ENCODE measurements at regions not wholly inside any gene's neighbourhood (a gene's known extent, or its start where the extent isn't known, plus 50 kb on each side); places are given as distances from the start of the nearest gene placed in this dataset.
"Not testable (repeated sequence)": the region's sequence is repeated elsewhere in the genome, so short reads cannot be mapped to it uniquely, and the experiment has no call there.

DNA sequence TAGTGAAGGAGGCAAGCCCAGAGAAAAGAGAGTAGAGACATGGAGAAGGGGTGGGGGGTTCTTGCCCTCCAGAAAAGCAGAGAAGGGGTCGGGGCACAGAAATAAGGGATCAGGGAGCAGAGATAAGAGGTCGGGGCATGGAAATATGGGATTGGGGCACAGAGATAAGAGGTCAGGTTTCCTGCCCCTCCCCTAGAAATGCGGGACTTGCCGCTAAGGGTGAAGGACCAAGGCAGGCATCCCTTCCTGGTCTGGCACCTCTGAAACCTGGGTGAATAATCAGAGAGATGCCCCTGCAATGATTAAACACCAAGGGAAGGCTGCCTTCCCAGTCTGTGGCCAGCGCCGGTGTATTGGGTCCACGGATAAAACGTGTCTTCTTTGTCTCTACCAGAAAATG, 584.5 kb upstream of the MDGA2 start:
- H3K4me3 Mint-ChIP-seq; H3K36me3 Mint-ChIP-seq; H3K4me1 Mint-ChIP-seq; H3K36me3 ChIP-seq (ENCODE audit: control insufficient read depth in 2 of 2, extremely low read depth in 1 of 2, insufficient read depth in 1 of 2, low read length in 1 of 2); POLR2A ChIA-PET; H3K4me3 ChIP-seq (ENCODE audit: control insufficient read depth in 1 of 2, extremely low read depth in 1 of 2, low read length in 1 of 2); CTCF ChIA-PET; H3K27ac Mint-ChIP-seq; H3K4me1 ChIP-seq (ENCODE audit: control insufficient read depth in 1 of 2, extremely low read depth in 1 of 2, insufficient read depth in 2 of 2, low read length in 2 of 2); ATAC-seq (replicated peaks in 1 of 4); DNase-seq; H3K9me3 Mint-ChIP-seq; H3K27ac ChIP-seq (ENCODE audit: low read length); H3K27me3 ChIP-seq (replicated peaks in 1 of 2; ENCODE audit: control insufficient read depth in 2 of 2, extremely low read depth in 1 of 2, insufficient read depth in 2 of 2, low read length in 1 of 2); H3K27me3 Mint-ChIP-seq; H3K9me3 ChIP-seq: not testable (repeated sequence)
- 84% methylated on average over 8 of the region's 8 CpGs for WGBS (ENCODE audit: insufficient coverage)

- POLR2A ChIA-PET; DNase-seq; H3K27ac Mint-ChIP-seq; H3K9me3 Mint-ChIP-seq; H3K4me3 ChIP-seq (ENCODE audit: control insufficient read depth in 1 of 2, extremely low read depth in 1 of 2, low read length in 1 of 2); H3K36me3 ChIP-seq (ENCODE audit: control insufficient read depth in 2 of 2, extremely low read depth in 1 of 2, insufficient read depth in 1 of 2, low read length in 1 of 2); H3K27me3 Mint-ChIP-seq; H3K9me3 ChIP-seq; H3K4me1 ChIP-seq (ENCODE audit: control insufficient read depth in 1 of 2, extremely low read depth in 1 of 2, insufficient read depth in 2 of 2, low read length in 2 of 2); H3K27me3 ChIP-seq (replicated peaks in 1 of 2; ENCODE audit: control insufficient read depth in 2 of 2, extremely low read depth in 1 of 2, insufficient read depth in 2 of 2, low read length in 1 of 2); CTCF ChIA-PET; H3K4me3 Mint-ChIP-seq; ATAC-seq (replicated peaks in 1 of 4); H3K36me3 Mint-ChIP-seq; H3K27ac ChIP-seq (ENCODE audit: low read length); H3K4me1 Mint-ChIP-seq: not testable (repeated sequence)
- 87% methylated on average over 5 of the region's 5 CpGs for WGBS (ENCODE audit: insufficient coverage)
Observed at GRCh38 chr14:48259232-48259631, 583.8 kb upstream of the MDGA2 start.

- H3K36me3 Mint-ChIP-seq; DNase-seq; H3K27ac Mint-ChIP-seq; H3K27me3 Mint-ChIP-seq; H3K9me3 ChIP-seq; H3K9me3 Mint-ChIP-seq; ATAC-seq (replicated peaks in 1 of 4); CTCF ChIA-PET; H3K27ac ChIP-seq (ENCODE audit: low read length); H3K4me1 ChIP-seq (ENCODE audit: control insufficient read depth in 1 of 2, extremely low read depth in 1 of 2, insufficient read depth in 2 of 2, low read length in 2 of 2); H3K4me1 Mint-ChIP-seq; POLR2A ChIA-PET; H3K27me3 ChIP-seq (replicated peaks in 1 of 2; ENCODE audit: control insufficient read depth in 2 of 2, extremely low read depth in 1 of 2, insufficient read depth in 2 of 2, low read length in 1 of 2); H3K4me3 Mint-ChIP-seq; H3K36me3 ChIP-seq (ENCODE audit: control insufficient read depth in 2 of 2, extremely low read depth in 1 of 2, insufficient read depth in 1 of 2, low read length in 1 of 2); H3K4me3 ChIP-seq (ENCODE audit: control insufficient read depth in 1 of 2, extremely low read depth in 1 of 2, low read length in 1 of 2): not testable (repeated sequence)
- 84% methylated on average over 8 of the region's 9 CpGs for WGBS (ENCODE audit: insufficient coverage)
Observed at GRCh38 chr14:48258703-48259102, 583.3 kb upstream of the MDGA2 start.

GRCh38 chr14:48253020-48253419, 577.6 kb upstream of the MDGA2 start:
- ATAC-seq (replicated peaks in 1 of 4) = no peak
- no peak for DNase-seq
- no peaks in the 10 kb centered on the region for H3K27me3 ChIP-seq (replicated peaks in 1 of 2; ENCODE audit: control insufficient read depth in 2 of 2, extremely low read depth in 1 of 2, insufficient read depth in 2 of 2, low read length in 1 of 2)
- H3K27ac ChIP-seq (ENCODE audit: low read length) = no peak overlapping the region
- no peaks in the 10 kb centered on the region for H3K27me3 Mint-ChIP-seq
- no peak overlapping the region for H3K4me3 Mint-ChIP-seq
- CTCF ChIA-PET = no interaction called here
- peaks cover 2% of the 10 kb centered on the region for H3K9me3 ChIP-seq
- H3K36me3 Mint-ChIP-seq = no peaks in the 10 kb centered on the region
- H3K4me1 ChIP-seq (ENCODE audit: control insufficient read depth in 1 of 2, extremely low read depth in 1 of 2, insufficient read depth in 2 of 2, low read length in 2 of 2) = no peaks in the 10 kb centered on the region
- no peak overlapping the region for H3K27ac Mint-ChIP-seq
- H3K4me1 Mint-ChIP-seq = no peaks in the 10 kb centered on the region
- H3K36me3 ChIP-seq (ENCODE audit: control insufficient read depth in 2 of 2, extremely low read depth in 1 of 2, insufficient read depth in 1 of 2, low read length in 1 of 2) = no peaks in the 10 kb centered on the region
- POLR2A ChIA-PET = no interaction called here
- H3K9me3 Mint-ChIP-seq = peaks cover 0 to 4% (median 0%) of the 10 kb centered on the region in 3 donors
- WGBS (ENCODE audit: insufficient coverage) = no CpG with 5 or more reads among the region's 4 CpGs
- no peak overlapping the region for H3K4me3 ChIP-seq (ENCODE audit: control insufficient read depth in 1 of 2, extremely low read depth in 1 of 2, low read length in 1 of 2)

- H3K9me3 Mint-ChIP-seq = peaks cover 0 to 4% (median 0%) of the 10 kb centered on the region in 3 donors
- H3K4me3 Mint-ChIP-seq = no peak overlapping the region
- no CpG with 5 or more reads among the region's 5 CpGs for WGBS (ENCODE audit: insufficient coverage)
- no peaks in the 10 kb centered on the region for H3K36me3 Mint-ChIP-seq
- Histone ChIP-seq H3K36me3 (ENCODE audit: control insufficient read depth in 2 of 2, extremely low read depth in 1 of 2, insufficient read depth in 1 of 2, low read length in 1 of 2) (no peaks in the 10 kb centered on the region), H3K27me3 (replicated peaks in 1 of 2; ENCODE audit: control insufficient read depth in 2 of 2, extremely low read depth in 1 of 2, insufficient read depth in 2 of 2, low read length in 1 of 2) (no peaks in the 10 kb centered on the region), H3K4me3 (ENCODE audit: control insufficient read depth in 1 of 2, extremely low read depth in 1 of 2, low read length in 1 of 2) (no peak overlapping the region), H3K9me3 (peaks cover 2% of the 10 kb centered on the region), H3K27ac (ENCODE audit: low read length) (no peak overlapping the region), H3K4me1 (ENCODE audit: control insufficient read depth in 1 of 2, extremely low read depth in 1 of 2, insufficient read depth in 2 of 2, low read length in 2 of 2) (no peaks in the 10 kb centered on the region)
- no peaks in the 10 kb centered on the region for H3K4me1 Mint-ChIP-seq
- ChIA-PET POLR2A (no interaction called here), CTCF (no interaction called here)
- ATAC-seq (replicated peaks in 1 of 4) (no peak), DNase-seq (no peak)
- H3K27ac Mint-ChIP-seq = no peak overlapping the region
- no peaks in the 10 kb centered on the region for H3K27me3 Mint-ChIP-seq
Observed at GRCh38 chr14:48251290-48251689, 575.9 kb upstream of the MDGA2 start.

DNA sequence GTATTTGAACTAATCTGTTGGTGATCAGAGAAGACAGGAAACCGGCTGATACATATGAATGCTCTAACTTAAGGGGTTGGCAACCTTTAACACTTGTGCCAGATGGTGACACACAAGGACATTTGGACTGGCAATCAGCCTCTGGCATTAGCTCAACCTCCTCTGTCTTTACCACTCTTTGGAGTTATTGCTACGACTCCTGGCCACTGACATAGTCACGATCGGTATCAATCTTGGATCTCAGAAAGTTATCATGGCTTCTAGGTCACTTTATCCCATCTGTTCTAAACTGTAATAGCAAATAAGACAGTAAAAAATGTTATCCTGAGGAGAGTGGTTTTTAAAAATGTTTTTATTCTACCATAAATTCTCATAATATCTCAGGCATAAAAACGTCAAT, 575.2 kb upstream of the MDGA2 start:
- ATAC-seq (replicated peaks in 1 of 4) (no peak), DNase-seq (no peak)
- Mint-ChIP-seq H3K36me3 (no peaks in the 10 kb centered on the region), H3K27ac (no peak overlapping the region), H3K4me1 (no peaks in the 10 kb centered on the region), H3K27me3 (no peaks in the 10 kb centered on the region), H3K4me3 (no peak overlapping the region), H3K9me3 (peaks cover 0 to 4% (median 0%) of the 10 kb centered on the region in 3 donors)
- WGBS (ENCODE audit: insufficient coverage) = 79% methylated on average over 4 of the region's 5 CpGs
- ChIA-PET POLR2A (no interaction called here), CTCF (no interaction called here)
- no peaks in the 10 kb centered on the region for H3K36me3 ChIP-seq (ENCODE audit: control insufficient read depth in 2 of 2, extremely low read depth in 1 of 2, insufficient read depth in 1 of 2, low read length in 1 of 2)
- H3K4me3 ChIP-seq (ENCODE audit: control insufficient read depth in 1 of 2, extremely low read depth in 1 of 2, low read length in 1 of 2) = no peak overlapping the region
- no peaks in the 10 kb centered on the region for H3K4me1 ChIP-seq (ENCODE audit: control insufficient read depth in 1 of 2, extremely low read depth in 1 of 2, insufficient read depth in 2 of 2, low read length in 2 of 2)
- no peaks in the 10 kb centered on the region for H3K27me3 ChIP-seq (replicated peaks in 1 of 2; ENCODE audit: control insufficient read depth in 2 of 2, extremely low read depth in 1 of 2, insufficient read depth in 2 of 2, low read length in 1 of 2)
- peaks cover 2% of the 10 kb centered on the region for H3K9me3 ChIP-seq
- H3K27ac ChIP-seq (ENCODE audit: low read length) = no peak overlapping the region

DNA sequence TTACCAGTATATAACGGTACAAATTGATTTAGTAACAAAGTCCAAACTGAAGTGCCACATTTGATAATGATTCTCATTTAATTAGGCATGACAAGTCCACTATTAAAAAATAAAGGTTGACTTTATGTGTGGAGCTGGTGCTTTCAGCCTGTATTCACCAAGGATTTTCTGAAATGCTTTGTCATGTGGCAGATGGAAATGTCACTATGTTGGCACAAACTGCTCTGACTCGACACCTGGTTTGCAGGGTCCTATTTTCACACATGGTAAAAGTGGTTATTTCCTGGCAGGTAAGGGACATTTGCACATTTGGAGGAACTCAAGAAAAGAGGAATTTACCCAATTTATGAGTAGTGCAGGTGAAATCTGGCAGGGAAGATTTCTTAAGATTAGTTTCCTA, 572.6 kb upstream of the MDGA2 start:
- CTCF ChIA-PET = no interaction called here
- ATAC-seq (replicated peaks in 1 of 4) = no peak

More for the DNA sequence above, 572.6 kb upstream of the MDGA2 start:
- H3K36me3 Mint-ChIP-seq = no peaks in the 10 kb centered on the region
- peaks cover 0 to 4% (median 4%) of the 10 kb centered on the region in 3 donors for H3K9me3 Mint-ChIP-seq
- Histone ChIP-seq H3K4me1 (ENCODE audit: control insufficient read depth in 1 of 2, extremely low read depth in 1 of 2, insufficient read depth in 2 of 2, low read length in 2 of 2) (no peaks in the 10 kb centered on the region), H3K4me3 (ENCODE audit: control insufficient read depth in 1 of 2, extremely low read depth in 1 of 2, low read length in 1 of 2) (no peak overlapping the region), H3K27me3 (replicated peaks in 1 of 2; ENCODE audit: control insufficient read depth in 2 of 2, extremely low read depth in 1 of 2, insufficient read depth in 2 of 2, low read length in 1 of 2) (no peaks in the 10 kb centered on the region), H3K36me3 (ENCODE audit: control insufficient read depth in 2 of 2, extremely low read depth in 1 of 2, insufficient read depth in 1 of 2, low read length in 1 of 2) (no peaks in the 10 kb centered on the region), H3K9me3 (peaks cover 2% of the 10 kb centered on the region), H3K27ac (ENCODE audit: low read length) (no peak overlapping the region)
- WGBS (ENCODE audit: insufficient coverage) = no CpG with 5 or more reads among the region's 2 CpGs
- POLR2A ChIA-PET = no interaction called here
- H3K27ac Mint-ChIP-seq = no peak overlapping the region
- no peak overlapping the region for H3K4me3 Mint-ChIP-seq
- DNase-seq = no peak
- no peaks in the 10 kb centered on the region for H3K4me1 Mint-ChIP-seq
- no peaks in the 10 kb centered on the region for H3K27me3 Mint-ChIP-seq
